AG09309 (cell line): ENCODE measurements at regions not wholly inside any gene's neighbourhood (a gene's known extent, or its start where the extent isn't known, plus 50 kb on each side); places are given as distances from the start of the nearest gene placed in this dataset.

ENCODE experiments used
- DNase-seq: peaks from one replicate; pipeline ENCODE4 v3.0.0-alpha.2; 2010; ENCODE audit warnings: low read depth
- H3K4me3 ChIP-seq: 2 replicates; pipeline ENCODE4 v1.5.1; 2011; ENCODE audit warnings: mild to moderate bottlenecking, low read depth, low read length, moderate library complexity; ENCODE audit not compliant: control insufficient read depth
- TF ChIP-seq, protein P1 (sequence below): IDR thresholded peaks from 2 replicates; pipeline ENCODE4 v1.5.1; 2011; ENCODE audit warnings: mild to moderate bottlenecking, low read depth, low read length, inconsistent platforms; ENCODE audit not compliant: insufficient read depth, control insufficient read depth; ENCODE audit errors: missing control alignments

DNA sequence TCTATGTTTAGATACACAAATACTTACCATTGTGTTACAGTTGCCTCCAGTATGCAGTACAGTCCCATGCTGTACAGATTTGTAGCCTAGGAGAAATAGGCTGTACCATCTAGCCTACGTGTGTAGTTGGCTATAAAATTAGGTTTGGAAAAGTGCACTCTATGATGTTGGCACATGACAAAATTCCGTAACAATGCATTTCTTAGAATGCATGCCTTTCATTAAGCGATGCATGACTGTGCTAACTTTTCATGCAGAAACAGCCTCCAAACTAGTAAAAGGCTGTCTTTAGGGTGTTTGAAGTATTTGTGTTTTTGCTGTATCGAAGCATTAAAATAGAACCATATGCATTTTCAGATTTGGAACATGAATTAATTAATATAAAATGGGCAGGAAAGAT lies 157.9 kb downstream of the RMI1 start:
- no peak overlapping the region for H3K4me3 ChIP-seq
- no peak for DNase-seq
- TF ChIP-seq, protein P1, sequence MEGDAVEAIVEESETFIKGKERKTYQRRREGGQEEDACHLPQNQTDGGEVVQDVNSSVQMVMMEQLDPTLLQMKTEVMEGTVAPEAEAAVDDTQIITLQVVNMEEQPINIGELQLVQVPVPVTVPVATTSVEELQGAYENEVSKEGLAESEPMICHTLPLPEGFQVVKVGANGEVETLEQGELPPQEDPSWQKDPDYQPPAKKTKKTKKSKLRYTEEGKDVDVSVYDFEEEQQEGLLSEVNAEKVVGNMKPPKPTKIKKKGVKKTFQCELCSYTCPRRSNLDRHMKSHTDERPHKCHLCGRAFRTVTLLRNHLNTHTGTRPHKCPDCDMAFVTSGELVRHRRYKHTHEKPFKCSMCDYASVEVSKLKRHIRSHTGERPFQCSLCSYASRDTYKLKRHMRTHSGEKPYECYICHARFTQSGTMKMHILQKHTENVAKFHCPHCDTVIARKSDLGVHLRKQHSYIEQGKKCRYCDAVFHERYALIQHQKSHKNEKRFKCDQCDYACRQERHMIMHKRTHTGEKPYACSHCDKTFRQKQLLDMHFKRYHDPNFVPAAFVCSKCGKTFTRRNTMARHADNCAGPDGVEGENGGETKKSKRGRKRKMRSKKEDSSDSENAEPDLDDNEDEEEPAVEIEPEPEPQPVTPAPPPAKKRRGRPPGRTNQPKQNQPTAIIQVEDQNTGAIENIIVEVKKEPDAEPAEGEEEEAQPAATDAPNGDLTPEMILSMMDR = no peak

DNA sequence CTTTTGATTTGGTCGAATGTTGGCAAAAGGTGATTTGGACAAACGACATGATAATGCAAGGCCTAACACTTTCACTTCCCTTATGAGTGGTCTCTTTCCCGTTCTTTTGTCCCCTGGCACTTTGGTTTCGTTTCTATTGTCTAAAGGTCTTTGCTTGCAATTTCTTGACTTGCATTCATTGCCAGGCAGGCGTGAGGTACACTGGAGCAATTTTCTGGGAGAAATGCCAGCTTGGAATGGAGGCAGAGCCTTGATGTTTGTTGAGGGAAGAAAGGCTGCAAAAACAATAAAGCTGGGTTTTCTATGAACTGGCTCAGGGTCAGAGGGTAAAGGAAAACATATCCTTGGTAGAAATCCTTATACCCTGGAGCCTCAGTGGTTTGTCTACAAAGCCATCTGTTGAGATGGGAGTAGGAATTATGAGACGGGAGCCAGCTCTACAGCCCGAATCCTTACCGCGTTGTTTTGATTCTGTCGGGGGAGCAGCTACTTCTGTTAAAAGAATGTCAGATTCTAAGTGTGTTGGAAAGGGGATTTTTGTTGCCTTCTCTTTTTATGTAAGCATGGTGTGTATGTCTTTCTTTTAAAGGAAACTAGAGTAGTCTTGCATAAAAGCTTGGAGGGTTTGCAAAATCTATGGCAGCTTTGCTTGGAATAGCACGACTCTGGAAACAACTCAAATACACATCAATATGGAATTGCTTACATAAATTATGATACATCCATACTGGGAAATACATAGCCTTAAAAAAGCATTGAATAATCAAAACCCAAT lies 158.9 kb downstream of the RMI1 start:
- TF ChIP-seq, protein P1 = no peak
- no peak overlapping the region for H3K4me3 ChIP-seq
- no peak for DNase-seq

DNA sequence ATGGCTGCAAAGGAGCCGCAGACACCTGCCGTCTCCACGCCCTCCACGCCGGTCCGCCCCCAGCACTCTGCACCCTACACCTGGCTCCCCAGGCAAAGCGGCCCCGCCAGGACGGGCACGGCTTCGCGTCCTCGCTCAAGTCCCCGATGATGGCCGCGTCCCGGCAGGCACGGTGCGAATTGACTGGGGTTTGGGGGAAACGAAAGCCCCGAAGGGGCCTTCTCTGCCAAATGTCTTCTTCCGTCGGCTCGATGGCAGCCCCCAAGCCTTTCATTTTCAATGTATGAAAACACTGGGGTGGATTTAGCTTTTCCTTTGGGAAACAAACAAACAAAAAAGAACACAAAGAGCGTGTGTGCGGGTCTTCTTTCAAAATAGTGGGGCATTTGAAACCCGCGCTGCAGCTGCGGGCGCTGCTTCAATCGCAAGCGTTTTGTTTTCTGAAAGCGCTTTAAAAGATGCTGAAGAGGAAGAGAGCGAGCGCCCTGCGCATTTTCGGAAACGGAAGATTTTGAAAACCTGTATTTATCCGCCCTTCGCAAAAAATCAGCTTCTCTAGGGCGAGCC lies 160.0 kb downstream of the RMI1 start:
- H3K4me3 ChIP-seq = peak overlapping the region; percentile 24
- TF ChIP-seq, protein P1 = no peak
- DNase-seq = no peak

DNA sequence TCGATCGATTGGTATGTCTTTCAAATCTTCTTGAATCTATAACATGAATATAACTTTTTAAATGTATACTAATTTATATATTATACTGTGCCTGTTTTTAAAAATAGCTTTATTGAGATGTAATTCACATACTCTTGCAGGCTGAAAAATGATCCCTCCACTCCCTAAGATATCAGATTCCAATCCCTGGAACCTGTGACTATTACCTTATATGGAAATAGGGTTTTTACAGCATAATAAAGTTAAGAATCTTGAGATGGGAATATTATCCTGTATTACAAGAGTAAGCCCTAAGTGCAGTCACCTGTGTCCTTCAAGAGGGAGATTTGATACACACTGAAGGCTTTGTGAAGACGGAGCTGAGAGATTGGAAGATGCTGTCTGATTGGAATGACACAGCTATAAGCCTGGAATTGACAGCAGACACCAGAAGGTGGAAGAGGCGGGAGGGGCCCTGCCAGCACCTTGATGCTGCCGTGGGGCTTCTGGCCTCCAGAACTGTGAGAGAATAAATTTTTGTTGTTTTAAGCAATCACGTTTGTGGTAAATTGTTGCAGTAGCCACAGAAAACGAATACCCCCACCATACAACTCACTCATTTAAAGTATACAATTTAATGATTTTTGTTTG lies 161.3 kb downstream of the RMI1 start:
- TF ChIP-seq, protein P1 = no peak
- DNase-seq = no peak
- no peak overlapping the region for H3K4me3 ChIP-seq

DNA sequence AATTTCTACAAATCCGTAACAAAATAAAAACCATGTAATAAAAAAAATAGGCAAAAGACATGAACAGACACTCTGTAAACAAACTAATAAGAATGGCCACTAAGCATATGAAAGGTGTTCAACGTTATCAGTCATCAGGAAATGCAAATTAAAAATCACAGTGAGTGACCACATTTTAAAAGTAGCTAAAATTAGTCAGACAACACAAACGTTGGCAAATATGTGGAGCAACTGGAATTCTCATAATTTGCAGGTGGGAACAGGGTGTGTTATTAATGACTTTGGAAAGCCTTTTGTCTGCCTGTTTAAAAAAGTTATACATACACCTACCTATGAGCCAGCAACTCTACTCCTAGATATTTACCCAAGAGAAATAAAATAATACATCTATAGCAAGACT lies 164.4 kb downstream of the RMI1 start:
- no peak for DNase-seq
- no peak overlapping the region for H3K4me3 ChIP-seq

DNA sequence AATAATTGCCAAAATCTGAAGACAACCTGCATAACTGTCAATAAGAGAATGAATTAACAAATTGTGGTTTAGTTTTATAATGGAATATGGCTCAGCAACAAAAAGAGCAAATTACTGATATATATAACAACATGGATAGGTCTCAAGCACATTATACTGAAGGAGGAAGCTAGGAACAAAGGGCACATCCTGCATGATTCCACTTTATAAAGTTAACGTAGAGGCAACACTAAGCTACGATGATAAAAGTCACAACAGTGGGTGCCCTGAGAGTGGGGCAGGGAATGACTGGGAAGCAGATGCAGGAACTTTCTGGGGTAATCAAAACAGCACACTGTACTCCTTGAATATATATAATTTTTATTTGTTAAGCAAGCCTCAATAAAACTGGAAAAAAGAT lies 165.2 kb downstream of the RMI1 start:
- no peak for DNase-seq
- TF ChIP-seq, protein P1 = no peak
- no peak overlapping the region for H3K4me3 ChIP-seq

More for the DNA sequence above, 164.4 kb downstream of the RMI1 start:
- TF ChIP-seq, protein P1 = no peak
